ENCODE measurements at regions not wholly inside any gene's neighbourhood (a gene's known extent, or its start where the extent isn't known, plus 50 kb on each side); places are given as distances from the start of the nearest gene placed in this dataset.
A peak's percentile ranks its signal among the peaks of the same experiment; 100 is the strongest.
"Not testable (repeated sequence)": the region's sequence is repeated elsewhere in the genome, so short reads cannot be mapped to it uniquely, and the experiment has no call there.

GRCh38 chr3:193970131-193970772 is 165.7 kb upstream of the HES1 start:
- H3K4me3 Mint-ChIP-seq; POLR2A ChIA-PET; H3K9me3 Mint-ChIP-seq; H3K27ac Mint-ChIP-seq; H3K4me1 ChIP-seq (ENCODE audit: control insufficient read depth in 2 of 2, insufficient read depth in 2 of 2, low read length in 2 of 2); H3K9me3 ChIP-seq (ENCODE audit: control insufficient read depth in 2 of 3, low read length in 3 of 3); H3K36me3 Mint-ChIP-seq; H3K4me3 ChIP-seq (ENCODE audit: low read length); H3K27ac ChIP-seq (ENCODE audit: low read depth, low read length); H3K27me3 ChIP-seq (ENCODE audit: control insufficient read depth in 2 of 2, insufficient read depth in 2 of 2, low read length in 2 of 2); CTCF ChIA-PET; H3K36me3 ChIP-seq (ENCODE audit: control insufficient read depth in 2 of 3, insufficient read depth in 3 of 3, low read length in 3 of 3): not testable (repeated sequence)
- ATAC-seq (peak; percentile 50), DNase-seq (peak in 3 of 9 donors; percentile 10 to 11 (median 10))
- Mint-ChIP-seq H3K4me1 (peaks cover 0 to 28% (median 20%) of the 10 kb centered on the region in 7 donors), H3K27me3 (peaks cover 6 to 75% (median 24%) of the 10 kb centered on the region in 5 donors)
- intact Hi-C loops (cut with micrococcal nuclease): loop anchor here in 1 of 2 donors (1.0 to 10.0 kb wide), 2 partner anchors 135 to 345 kb away; no protein-coding TSS in a partner anchor

GRCh38 chr3:193970773-193971206 is 165.2 kb upstream of the HES1 start:
- peaks cover 0 to 10% of the 10 kb centered on the region in 2 donors for H3K4me1 ChIP-seq (ENCODE audit: control insufficient read depth in 2 of 2, insufficient read depth in 2 of 2, low read length in 2 of 2)
- DNase-seq (no peak), ATAC-seq (no peak)
- peaks cover 0 to 3% of the 10 kb centered on the region in 2 donors for H3K27me3 ChIP-seq (ENCODE audit: control insufficient read depth in 2 of 2, insufficient read depth in 2 of 2, low read length in 2 of 2)
- no peak overlapping the region for H3K27ac ChIP-seq (ENCODE audit: low read depth, low read length)
- no peak overlapping the region for H3K27ac Mint-ChIP-seq
- ChIA-PET POLR2A (no interaction called here), CTCF (no interaction called here)
- intact Hi-C loops (cut with micrococcal nuclease): loop anchor here in 1 of 2 donors (1.0 to 10.0 kb wide), 3 partner anchors 134 to 345 kb away; no protein-coding TSS in a partner anchor
- no peaks in the 10 kb centered on the region for H3K36me3 ChIP-seq (ENCODE audit: control insufficient read depth in 2 of 3, insufficient read depth in 3 of 3, low read length in 3 of 3)
- no peaks in the 10 kb centered on the region for H3K9me3 ChIP-seq (ENCODE audit: control insufficient read depth in 2 of 3, low read length in 3 of 3)
- H3K36me3 Mint-ChIP-seq: peaks cover 0 to under 1% (median 0%) of the 10 kb centered on the region in 5 donors
- peaks cover 0 to 28% (median 20%) of the 10 kb centered on the region in 7 donors for H3K4me1 Mint-ChIP-seq
- peaks cover 6 to 75% (median 24%) of the 10 kb centered on the region in 5 donors for H3K27me3 Mint-ChIP-seq
- peaks cover 0 to 1% (median 0%) of the 10 kb centered on the region in 11 donors for H3K9me3 Mint-ChIP-seq
- H3K4me3 Mint-ChIP-seq: peak overlapping the region in 7 of 10 donors; percentile 18 to 67 (median 51)
- H3K4me3 ChIP-seq (ENCODE audit: low read length): no peak overlapping the region

GRCh38 chr3:193971261-193971751 is 164.6 kb upstream of the HES1 start:
- DNase-seq (no peak), ATAC-seq (peak; percentile 86)
- no peak overlapping the region for H3K27ac ChIP-seq (ENCODE audit: low read depth, low read length)
- Mint-ChIP-seq H3K36me3 (no peaks in the 10 kb centered on the region), H3K4me1 (peaks cover 0 to 28% (median 20%) of the 10 kb centered on the region in 7 donors), H3K4me3 (peak overlapping the region in 7 of 10 donors; percentile 18 to 67 (median 51)), H3K27ac (no peak overlapping the region), H3K9me3 (peaks cover 0 to 1% (median 0%) of the 10 kb centered on the region in 11 donors), H3K27me3 (peaks cover 6 to 74% (median 24%) of the 10 kb centered on the region in 5 donors)
- no peaks in the 10 kb centered on the region for H3K9me3 ChIP-seq (ENCODE audit: control insufficient read depth in 2 of 3, low read length in 3 of 3)
- POLR2A ChIA-PET: no interaction called here
- CTCF ChIA-PET: no interaction called here
- no peak overlapping the region for H3K4me3 ChIP-seq (ENCODE audit: low read length)
- no peaks in the 10 kb centered on the region for H3K27me3 ChIP-seq (ENCODE audit: control insufficient read depth in 2 of 2, insufficient read depth in 2 of 2, low read length in 2 of 2)
- H3K36me3 ChIP-seq (ENCODE audit: control insufficient read depth in 2 of 3, insufficient read depth in 3 of 3, low read length in 3 of 3): no peaks in the 10 kb centered on the region
- intact Hi-C loops (cut with micrococcal nuclease): loop anchor here in 1 of 2 donors (1.0 to 10.0 kb wide), 2 partner anchors 133 to 166 kb away; no protein-coding TSS in a partner anchor
- peaks cover 0 to 10% of the 10 kb centered on the region in 2 donors for H3K4me1 ChIP-seq (ENCODE audit: control insufficient read depth in 2 of 2, insufficient read depth in 2 of 2, low read length in 2 of 2)

GRCh38 chr3:193971966-193972365 is 164.0 kb upstream of the HES1 start:
- H3K36me3 ChIP-seq (ENCODE audit: control insufficient read depth in 2 of 3, insufficient read depth in 3 of 3, low read length in 3 of 3): no peaks in the 10 kb centered on the region
- H3K4me3 ChIP-seq (ENCODE audit: low read length): no peak overlapping the region
- H3K4me1 ChIP-seq (ENCODE audit: control insufficient read depth in 2 of 2, insufficient read depth in 2 of 2, low read length in 2 of 2): peaks cover 0 to 10% of the 10 kb centered on the region in 2 donors
- no peak overlapping the region for H3K27ac Mint-ChIP-seq
- CTCF ChIA-PET: no interaction called here
- no peak overlapping the region for H3K27ac ChIP-seq (ENCODE audit: low read depth, low read length)
- no peaks in the 10 kb centered on the region for H3K36me3 Mint-ChIP-seq
- no peak for DNase-seq
- H3K4me1 Mint-ChIP-seq: peaks cover 0 to 28% (median 20%) of the 10 kb centered on the region in 7 donors
- H3K27me3 Mint-ChIP-seq: peaks cover 6 to 67% (median 24%) of the 10 kb centered on the region in 5 donors
- intact Hi-C loops (cut with micrococcal nuclease): loop anchor here in 1 of 2 donors (1.0 to 10.0 kb wide), 2 partner anchors 133 to 165 kb away; no protein-coding TSS in a partner anchor
- POLR2A ChIA-PET: no interaction called here
- ATAC-seq: no peak
- peak overlapping the region in 1 of 10 donors; percentile 39 for H3K4me3 Mint-ChIP-seq
- H3K9me3 ChIP-seq (ENCODE audit: control insufficient read depth in 2 of 3, low read length in 3 of 3): no peaks in the 10 kb centered on the region
- H3K9me3 Mint-ChIP-seq: no peaks in the 10 kb centered on the region
- no peaks in the 10 kb centered on the region for H3K27me3 ChIP-seq (ENCODE audit: control insufficient read depth in 2 of 2, insufficient read depth in 2 of 2, low read length in 2 of 2)

- H3K27ac ChIP-seq (ENCODE audit: low read depth, low read length): no peak overlapping the region
- peaks cover 6 to 63% (median 24%) of the 10 kb centered on the region in 5 donors for H3K27me3 Mint-ChIP-seq
- intact Hi-C loops (cut with micrococcal nuclease): loop anchor here in 1 of 2 donors (10.0 kb wide), 1 partner anchor 132 kb away; no protein-coding TSS in a partner anchor
- no peak for ATAC-seq
- H3K4me3 ChIP-seq (ENCODE audit: low read length): no peak overlapping the region
- no peaks in the 10 kb centered on the region for H3K9me3 ChIP-seq (ENCODE audit: control insufficient read depth in 2 of 3, low read length in 3 of 3)
- CTCF ChIA-PET: interaction anchor here (0.7 kb wide), 1 partner anchor 299 kb away, joined by 3 read pairs; no protein-coding TSS in a partner anchor
- H3K9me3 Mint-ChIP-seq: no peaks in the 10 kb centered on the region
- peaks cover 0 to 28% (median 20%) of the 10 kb centered on the region in 7 donors for H3K4me1 Mint-ChIP-seq
- peak overlapping the region in 1 of 10 donors; percentile 17 for H3K4me3 Mint-ChIP-seq
- H3K27me3 ChIP-seq (ENCODE audit: control insufficient read depth in 2 of 2, insufficient read depth in 2 of 2, low read length in 2 of 2): no peaks in the 10 kb centered on the region
- DNase-seq: no peak
- H3K36me3 ChIP-seq (ENCODE audit: control insufficient read depth in 2 of 3, insufficient read depth in 3 of 3, low read length in 3 of 3): no peaks in the 10 kb centered on the region
- no peak overlapping the region for H3K27ac Mint-ChIP-seq
- H3K36me3 Mint-ChIP-seq: no peaks in the 10 kb centered on the region
- H3K4me1 ChIP-seq (ENCODE audit: control insufficient read depth in 2 of 2, insufficient read depth in 2 of 2, low read length in 2 of 2): peaks cover 0 to 10% of the 10 kb centered on the region in 2 donors
- POLR2A ChIA-PET: no interaction called here
Measured at GRCh38 chr3:193972832-193973231, 163.1 kb upstream of the HES1 start.

- Mint-ChIP-seq H3K4me3 (no peak overlapping the region), H3K36me3 (no peaks in the 10 kb centered on the region), H3K9me3 (no peaks in the 10 kb centered on the region), H3K27ac (peak overlapping the region in 1 of 9 donors; percentile 18), H3K27me3 (peaks cover 6 to 61% (median 20%) of the 10 kb centered on the region in 5 donors), H3K4me1 (peaks cover 0 to 28% (median 20%) of the 10 kb centered on the region in 7 donors)
- Histone ChIP-seq H3K4me3 (ENCODE audit: low read length) (no peak overlapping the region), H3K27me3 (ENCODE audit: control insufficient read depth in 2 of 2, insufficient read depth in 2 of 2, low read length in 2 of 2) (no peaks in the 10 kb centered on the region), H3K9me3 (ENCODE audit: control insufficient read depth in 2 of 3, low read length in 3 of 3) (no peaks in the 10 kb centered on the region), H3K27ac (ENCODE audit: low read depth, low read length) (no peak overlapping the region), H3K4me1 (ENCODE audit: control insufficient read depth in 2 of 2, insufficient read depth in 2 of 2, low read length in 2 of 2) (peaks cover 0 to 10% of the 10 kb centered on the region in 2 donors), H3K36me3 (ENCODE audit: control insufficient read depth in 2 of 3, insufficient read depth in 3 of 3, low read length in 3 of 3) (no peaks in the 10 kb centered on the region)
- POLR2A ChIA-PET: no interaction called here
- intact Hi-C loops (cut with micrococcal nuclease): loop anchor here in 1 of 2 donors (10.0 kb wide), 1 partner anchor 131 kb away; no protein-coding TSS in a partner anchor
- CTCF ChIA-PET: no interaction called here
- DNase-seq (no peak), ATAC-seq (no peak)
Measured at GRCh38 chr3:193974191-193974652, 161.7 kb upstream of the HES1 start.
